Right atrium auricular region (tissue), 2 donors: ENCODE measurements at regions not wholly inside any gene's neighbourhood (a gene's known extent, or its start where the extent isn't known, plus 50 kb on each side); places are given as distances from the start of the nearest gene placed in this dataset.

Experiments used
- DNase-seq: peaks from one replicate; pipeline ENCODE4 v3.0.0-alpha.2; 2019; ENCODE audit warnings: low spot score
- H3K27ac ChIP-seq, 2 donors: fragments of 200-600 bp; sonication (generic); 1 replicate in 1 of 2; 2 replicates in 1 of 2; pipeline ENCODE4 v1.5.1; 2016 to 2019
- H3K27me3 ChIP-seq, 2 donors: fragments of 200-600 bp; sonication (generic); one replicate each; pipeline versions ENCODE4 v1.5.1 to v1.6.0; 2017 to 2019
- H3K36me3 ChIP-seq: fragments of 200-600 bp; sonication (generic); one replicate; pipeline ENCODE4 v1.5.1; 2016
- H3K4me1 ChIP-seq, 2 donors: fragments of 200-600 bp; sonication (generic); one replicate each; pipeline versions ENCODE4 v1.5.1 to v1.6.0; 2017 to 2019
- H3K4me3 ChIP-seq, 2 donors: fragments of 200-600 bp; sonication (generic); 1 replicate in 1 of 2; 2 replicates in 1 of 2; pipeline ENCODE4 v1.5.1; 2017 to 2019; ENCODE audit warnings: mild to moderate bottlenecking in 1 of 2, moderate library complexity in 1 of 2
- H3K9me3 ChIP-seq, 2 donors: fragments of 200-600 bp; sonication (generic); one replicate each; pipeline ENCODE4 v1.5.1; 2019
- CTCF ChIP-seq, 2 donors: fragments of 200-600 bp; sonication (generic); IDR thresholded peaks; one replicate each; pipeline ENCODE4 v1.5.1; 2019; ENCODE audit warnings: antibody characterized with exemption in 2 of 2

GRCh38 chr1:36560177-36560576 is 77.5 kb upstream of the CSF3R start:
- no peak for TF ChIP-seq CTCF (IDR thresholded peaks at IDR 0.05)
- no peaks in the 10 kb centered on the region for H3K27me3 ChIP-seq
- no peaks in the 10 kb centered on the region for H3K36me3 ChIP-seq
- H3K27ac ChIP-seq: no peak overlapping the region
- no peak for DNase-seq
- H3K4me3 ChIP-seq: no peak overlapping the region
- H3K4me1 ChIP-seq: no peaks in the 10 kb centered on the region
- H3K9me3 ChIP-seq: no peaks in the 10 kb centered on the region

GRCh38 chr1:36559061-36559460 is 76.3 kb upstream of the CSF3R start:
- H3K27me3 ChIP-seq: no peaks in the 10 kb centered on the region
- no peak for TF ChIP-seq CTCF (IDR thresholded peaks at IDR 0.05)
- H3K4me3 ChIP-seq: no peak overlapping the region
- H3K4me1 ChIP-seq: no peaks in the 10 kb centered on the region
- H3K27ac ChIP-seq: no peak overlapping the region
- DNase-seq: no peak
- no peaks in the 10 kb centered on the region for H3K36me3 ChIP-seq
- no peaks in the 10 kb centered on the region for H3K9me3 ChIP-seq

DNA sequence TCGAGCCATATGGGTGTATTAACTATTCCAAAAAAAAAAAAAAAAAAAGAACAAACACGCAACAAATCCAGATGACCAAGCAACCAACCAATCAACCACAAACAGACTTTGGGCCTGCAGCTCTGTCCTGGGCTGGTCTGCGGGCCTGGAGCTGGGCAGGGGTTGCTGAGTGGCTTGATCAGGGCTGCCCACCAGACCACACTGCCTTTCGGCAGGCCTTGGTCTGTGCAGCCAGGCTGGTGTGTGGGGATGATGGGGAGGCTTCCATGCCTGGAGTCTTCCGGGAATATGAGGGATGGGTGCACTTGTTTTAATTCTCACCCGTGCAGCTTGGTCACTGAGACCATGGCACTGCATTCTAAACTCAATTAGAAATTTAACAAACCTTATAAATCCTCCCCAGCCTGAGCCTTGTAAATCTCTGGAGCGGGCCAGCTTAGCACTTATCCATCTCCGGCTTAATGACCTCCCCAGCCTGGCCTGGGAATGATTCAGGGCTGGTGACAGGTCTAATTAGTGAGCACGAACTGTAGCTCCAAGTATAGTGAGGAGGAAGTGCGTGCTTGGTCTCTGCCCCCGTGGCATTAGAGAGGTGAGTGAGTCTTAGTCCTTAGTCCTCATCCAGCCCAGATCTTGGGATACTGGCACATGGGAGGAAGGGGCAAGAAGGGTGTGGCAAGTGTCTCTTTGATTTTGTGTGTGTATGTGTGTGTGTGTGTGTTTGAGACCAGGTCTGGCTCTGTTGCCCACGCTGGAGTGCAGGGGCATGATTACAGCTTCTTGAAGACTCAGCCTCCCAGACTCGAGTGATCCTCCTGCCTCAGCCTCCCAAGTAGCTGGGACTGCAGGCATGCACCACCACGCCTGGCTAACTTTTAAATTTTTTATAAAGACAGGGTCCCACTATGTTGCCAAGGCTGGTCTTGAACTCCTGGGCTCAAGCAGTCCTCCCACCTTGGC is 74.6 kb upstream of the CSF3R start:
- Histone ChIP-seq H3K27ac (no peak overlapping the region), H3K27me3 (peaks cover 0 to 5% of the 10 kb centered on the region in 2 donors), H3K4me1 (no peaks in the 10 kb centered on the region), H3K9me3 (no peaks in the 10 kb centered on the region), H3K36me3 (no peaks in the 10 kb centered on the region), H3K4me3 (no peak overlapping the region)
- no peak for DNase-seq
- TF ChIP-seq CTCF (IDR thresholded peaks at IDR 0.05): no peak

GRCh38 chr1:36555041-36555440 is 72.3 kb upstream of the CSF3R start:
- H3K9me3 ChIP-seq: no peaks in the 10 kb centered on the region
- peaks cover 0 to 5% of the 10 kb centered on the region in 2 donors for H3K27me3 ChIP-seq
- no peak for DNase-seq
- H3K27ac ChIP-seq: no peak overlapping the region
- no peaks in the 10 kb centered on the region for H3K4me1 ChIP-seq
- H3K36me3 ChIP-seq: no peaks in the 10 kb centered on the region
- H3K4me3 ChIP-seq: no peak overlapping the region
- TF ChIP-seq CTCF (IDR thresholded peaks at IDR 0.05): no peak

- Histone ChIP-seq H3K27me3 (peaks cover 0 to 5% of the 10 kb centered on the region in 2 donors), H3K36me3 (no peaks in the 10 kb centered on the region), H3K4me3 (no peak overlapping the region), H3K4me1 (no peaks in the 10 kb centered on the region), H3K27ac (no peak overlapping the region), H3K9me3 (no peaks in the 10 kb centered on the region)
- no peak for TF ChIP-seq CTCF (IDR thresholded peaks at IDR 0.05)
- DNase-seq: no peak
Observed at GRCh38 chr1:36554323-36554628, 71.6 kb upstream of the CSF3R start.
